Fibroblast of lung (primary cell): ENCODE measurements at regions not wholly inside any gene's neighbourhood (a gene's known extent, or its start where the extent isn't known, plus 50 kb on each side); places are given as distances from the start of the nearest gene placed in this dataset.

ENCODE experiments used
- DNase-seq, 2 donors: peaks; one replicate each; pipeline versions ENCODE4 v3.0.0 to v3.0.0-alpha.2; 2010; ENCODE audit warnings: low read depth in 2 of 2
- H2AFZ ChIP-seq: 2 replicates; pipeline ENCODE4 v1.5.1; 2012; ENCODE audit warnings: low read length, control low read depth, inconsistent platforms
- H3K27ac ChIP-seq: 2 replicates; pipeline ENCODE4 v1.5.1; 2011; ENCODE audit warnings: low read length, control low read depth; ENCODE audit not compliant: insufficient read depth
- H3K27me3 ChIP-seq: 2 replicates; pipeline ENCODE4 v1.5.1; 2011; ENCODE audit warnings: mild to moderate bottlenecking, low read length; ENCODE audit not compliant: control insufficient read depth, insufficient read depth
- H3K36me3 ChIP-seq: 2 replicates; pipeline ENCODE4 v1.5.1; 2011; ENCODE audit warnings: low read length; ENCODE audit not compliant: control insufficient read depth, insufficient read depth
- H3K4me1 ChIP-seq: 2 replicates; pipeline ENCODE4 v1.5.1; 2011; ENCODE audit warnings: low read length; ENCODE audit not compliant: control insufficient read depth, insufficient read depth; ENCODE audit errors: extremely low read depth
- H3K4me2 ChIP-seq: 2 replicates; pipeline ENCODE4 v1.5.1; 2011; ENCODE audit warnings: low read length, control low read depth; ENCODE audit not compliant: insufficient read depth; ENCODE audit errors: extremely low read depth
- H3K4me3 ChIP-seq, 4 experiments: fragments of 200-600 bp in 1 of 4; sonication (generic) in 1 of 4; replicated peaks in 1 of 4; 2 replicates each; pipeline ENCODE4 v1.5.1; 2011 to 2016; ENCODE audit warnings: low read length in 4 of 4, low read depth in 3 of 4, mild to moderate bottlenecking in 3 of 4, control low read depth in 2 of 4, inconsistent platforms in 1 of 4, mixed read lengths in 1 of 4; ENCODE audit not compliant: insufficient read depth in 1 of 4; ENCODE audit errors: control extremely low read depth in 1 of 4
- H3K79me2 ChIP-seq: 2 replicates; pipeline ENCODE4 v1.5.1; 2012; ENCODE audit warnings: mild to moderate bottlenecking, low read length, inconsistent platforms; ENCODE audit not compliant: control insufficient read depth, insufficient read depth
- H3K9ac ChIP-seq: 2 replicates; pipeline ENCODE4 v1.5.1; 2011; ENCODE audit warnings: mild to moderate bottlenecking, low read length, control low read depth; ENCODE audit not compliant: insufficient read depth
- H3K9me3 ChIP-seq: 2 replicates; pipeline ENCODE4 v1.5.1; 2012; ENCODE audit warnings: low read depth, low read length; ENCODE audit not compliant: control insufficient read depth, insufficient read depth
- H4K20me1 ChIP-seq: 2 replicates; pipeline ENCODE4 v1.5.1; 2011; ENCODE audit warnings: low read length; ENCODE audit not compliant: control insufficient read depth, insufficient read depth; ENCODE audit errors: extremely low read depth
- EZH2 ChIP-seq: IDR thresholded peaks from 2 replicates; pipeline ENCODE4 v1.5.1; 2012; ENCODE audit warnings: low read length, control low read depth, mild to moderate bottlenecking; ENCODE audit errors: missing control alignments
- TF ChIP-seq, protein P1 (sequence below), 2 donors: IDR thresholded peaks in 1 of 2; conservative IDR thresholded peaks in 1 of 2; 1 replicate in 1 of 2; 2 replicates in 1 of 2; pipeline ENCODE4 v1.5.1; 2011 to 2012; ENCODE audit warnings: low read length in 2 of 2, control low read depth in 1 of 2, inconsistent platforms in 1 of 2, low read depth in 1 of 2, mild to moderate bottlenecking in 1 of 2

DNA sequence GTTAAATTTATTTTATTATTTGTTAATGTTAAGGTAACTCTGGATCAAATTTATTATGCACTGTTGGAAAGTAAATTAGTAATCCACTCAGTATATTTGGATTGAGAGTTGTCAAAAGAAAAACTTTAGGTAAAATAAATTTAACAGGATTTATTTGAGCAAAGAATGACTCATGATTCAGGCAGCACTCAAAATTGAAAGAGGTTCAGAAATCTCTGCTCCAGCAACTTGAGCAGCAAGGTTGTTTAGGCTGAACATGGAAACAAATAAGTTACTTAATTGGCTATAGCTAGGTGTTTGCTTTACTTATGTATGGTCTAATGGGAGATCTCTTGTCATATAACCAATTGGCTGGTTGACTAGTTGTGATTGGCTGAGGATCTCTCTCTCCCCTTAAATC, 296.2 kb upstream of the EDIL3 start:
- no peaks in the 10 kb centered on the region for H3K27me3 ChIP-seq
- no peak overlapping the region for H3K4me3 ChIP-seq
- no peaks in the 10 kb centered on the region for H3K9me3 ChIP-seq
- H3K4me2 ChIP-seq: no peak overlapping the region
- no peak for DNase-seq
- H2AFZ ChIP-seq: no peak overlapping the region
- H3K4me1 ChIP-seq: no peaks in the 10 kb centered on the region
- H3K36me3 ChIP-seq: no peaks in the 10 kb centered on the region
- no peak overlapping the region for H3K27ac ChIP-seq
- H3K79me2 ChIP-seq: no peaks in the 10 kb centered on the region
- H4K20me1 ChIP-seq: no peaks in the 10 kb centered on the region
- no peak overlapping the region for H3K9ac ChIP-seq
- TF ChIP-seq EZH2: no peak
- TF ChIP-seq, protein P1, sequence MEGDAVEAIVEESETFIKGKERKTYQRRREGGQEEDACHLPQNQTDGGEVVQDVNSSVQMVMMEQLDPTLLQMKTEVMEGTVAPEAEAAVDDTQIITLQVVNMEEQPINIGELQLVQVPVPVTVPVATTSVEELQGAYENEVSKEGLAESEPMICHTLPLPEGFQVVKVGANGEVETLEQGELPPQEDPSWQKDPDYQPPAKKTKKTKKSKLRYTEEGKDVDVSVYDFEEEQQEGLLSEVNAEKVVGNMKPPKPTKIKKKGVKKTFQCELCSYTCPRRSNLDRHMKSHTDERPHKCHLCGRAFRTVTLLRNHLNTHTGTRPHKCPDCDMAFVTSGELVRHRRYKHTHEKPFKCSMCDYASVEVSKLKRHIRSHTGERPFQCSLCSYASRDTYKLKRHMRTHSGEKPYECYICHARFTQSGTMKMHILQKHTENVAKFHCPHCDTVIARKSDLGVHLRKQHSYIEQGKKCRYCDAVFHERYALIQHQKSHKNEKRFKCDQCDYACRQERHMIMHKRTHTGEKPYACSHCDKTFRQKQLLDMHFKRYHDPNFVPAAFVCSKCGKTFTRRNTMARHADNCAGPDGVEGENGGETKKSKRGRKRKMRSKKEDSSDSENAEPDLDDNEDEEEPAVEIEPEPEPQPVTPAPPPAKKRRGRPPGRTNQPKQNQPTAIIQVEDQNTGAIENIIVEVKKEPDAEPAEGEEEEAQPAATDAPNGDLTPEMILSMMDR (conservative IDR thresholded peaks at IDR 0.05 in 1 of 2, IDR thresholded peaks at IDR 0.05 in 1 of 2; ENCODE audit: low read depth in 1 of 2, low read length in 2 of 2): no peak

- Histone ChIP-seq H3K9ac (no peak overlapping the region), H3K9me3 (no peaks in the 10 kb centered on the region), H3K27me3 (no peaks in the 10 kb centered on the region), H3K79me2 (no peaks in the 10 kb centered on the region), H3K4me3 (no peak overlapping the region), H3K36me3 (no peaks in the 10 kb centered on the region), H3K27ac (no peak overlapping the region), H3K4me2 (no peak overlapping the region), H3K4me1 (no peaks in the 10 kb centered on the region), H2AFZ (no peak overlapping the region), H4K20me1 (no peaks in the 10 kb centered on the region)
- DNase-seq: no peak
- no peak for TF ChIP-seq EZH2
- TF ChIP-seq, protein P1 (conservative IDR thresholded peaks at IDR 0.05 in 1 of 2, IDR thresholded peaks at IDR 0.05 in 1 of 2; ENCODE audit: low read depth in 1 of 2, low read length in 2 of 2): no peak
Observed at GRCh38 chr5:84673785-84674184, 289.1 kb upstream of the EDIL3 start.

DNA sequence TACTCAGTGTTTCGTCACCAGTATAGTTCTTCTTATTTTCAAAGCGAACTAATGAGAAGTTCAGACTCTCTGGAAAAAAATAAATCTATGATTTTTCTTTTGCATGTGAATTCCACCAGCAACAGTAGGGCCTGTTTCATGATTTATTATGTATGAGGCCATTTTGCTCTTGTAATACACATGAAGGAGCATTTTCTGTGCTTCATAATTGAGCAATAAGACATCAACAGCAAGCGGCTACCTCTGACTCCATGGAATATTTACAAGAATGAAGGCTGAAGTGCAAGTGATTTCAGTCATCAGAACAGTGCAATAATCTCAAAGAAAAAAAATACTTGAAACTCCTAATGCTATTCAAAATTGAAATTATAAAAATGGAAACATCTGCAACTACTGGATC, 282.9 kb upstream of the EDIL3 start:
- no peaks in the 10 kb centered on the region for H3K4me1 ChIP-seq
- no peaks in the 10 kb centered on the region for H3K79me2 ChIP-seq
- no peaks in the 10 kb centered on the region for H3K27me3 ChIP-seq
- H3K27ac ChIP-seq: no peak overlapping the region
- DNase-seq: peak in 1 of 2 donors; percentile 26
- TF ChIP-seq, protein P1 (conservative IDR thresholded peaks at IDR 0.05 in 1 of 2, IDR thresholded peaks at IDR 0.05 in 1 of 2; ENCODE audit: low read depth in 1 of 2, low read length in 2 of 2): no peak
- TF ChIP-seq EZH2: no peak
- H3K36me3 ChIP-seq: no peaks in the 10 kb centered on the region
- no peak overlapping the region for H2AFZ ChIP-seq
- no peaks in the 10 kb centered on the region for H3K9me3 ChIP-seq
- H3K4me2 ChIP-seq: no peak overlapping the region
- no peak overlapping the region for H3K9ac ChIP-seq
- H4K20me1 ChIP-seq: no peaks in the 10 kb centered on the region
- H3K4me3 ChIP-seq: no peak overlapping the region
